ENCODE measurements at regions not wholly inside any gene's neighbourhood (a gene's known extent, or its start where the extent isn't known, plus 50 kb on each side); places are given as distances from the start of the nearest gene placed in this dataset.

GRCh38 chr19:31147234-31147633 lies 202.0 kb downstream of the TSHZ3 start:
- H3K27ac ChIP-seq: no peak overlapping the region
- no peaks in the 10 kb centered on the region for H3K9me2 ChIP-seq (replicated peaks; ENCODE audit: insufficient read depth)
- 93% methylated on average over 2 of the region's 2 CpGs for WGBS (ENCODE audit: low lambda C conversion rate, missing lambda C conversion rate)
- no peak overlapping the region for H2AFZ ChIP-seq
- DNase-seq (ENCODE audit: low spot score): no peak
- no peaks in the 10 kb centered on the region for H3K36me3 ChIP-seq (replicated peaks; ENCODE audit: insufficient read depth, low read depth)
- H3K4me3 ChIP-seq: no peak overlapping the region
- no peaks in the 10 kb centered on the region for H3K27me3 ChIP-seq
- H3K4me1 ChIP-seq (ENCODE audit: insufficient read depth): no peaks in the 10 kb centered on the region
- H3K4me2 ChIP-seq: no peak overlapping the region
- TF ChIP-seq EZH2 (IDR thresholded peaks at IDR 0.05; ENCODE audit: borderline replicate concordance) (no peak), CTCF (IDR thresholded peaks at IDR 0.05; ENCODE audit: poor library complexity) (no peak), EZH2phosphoT487 (IDR thresholded peaks at IDR 0.05; ENCODE audit: low read depth, severe bottlenecking, unreplicated experiment) (no peak)
- H4K20me1 ChIP-seq (ENCODE audit: insufficient read depth, poor library complexity, severe bottlenecking): no peaks in the 10 kb centered on the region
- no peaks in the 10 kb centered on the region for H3K9me3 ChIP-seq (ENCODE audit: low read depth)
- no peaks in the 10 kb centered on the region for H3K79me2 ChIP-seq

GRCh38 chr19:31146546-31147183 lies 202.6 kb downstream of the TSHZ3 start:
- Histone ChIP-seq H3K4me2 (no peak overlapping the region), H2AFZ (no peak overlapping the region)
- WGBS (ENCODE audit: low lambda C conversion rate, missing lambda C conversion rate): 91% methylated on average over 16 of the region's 16 CpGs

GRCh38 chr19:31146015-31146414 lies 203.2 kb downstream of the TSHZ3 start:
- no peak for DNase-seq (ENCODE audit: low spot score)
- no peaks in the 10 kb centered on the region for H3K27me3 ChIP-seq
- H2AFZ ChIP-seq: no peak overlapping the region
- 89% methylated on average over 13 of the region's 13 CpGs for WGBS (ENCODE audit: low lambda C conversion rate, missing lambda C conversion rate)
- H4K20me1 ChIP-seq (ENCODE audit: insufficient read depth, poor library complexity, severe bottlenecking): no peaks in the 10 kb centered on the region
- H3K27ac ChIP-seq: no peak overlapping the region
- H3K4me2 ChIP-seq: no peak overlapping the region
- H3K9me2 ChIP-seq (replicated peaks; ENCODE audit: insufficient read depth): no peaks in the 10 kb centered on the region
- no peaks in the 10 kb centered on the region for H3K79me2 ChIP-seq
- no peaks in the 10 kb centered on the region for H3K9me3 ChIP-seq (ENCODE audit: low read depth)
- H3K36me3 ChIP-seq (replicated peaks; ENCODE audit: insufficient read depth, low read depth): no peaks in the 10 kb centered on the region
- no peak overlapping the region for H3K4me3 ChIP-seq
- TF ChIP-seq EZH2 (IDR thresholded peaks at IDR 0.05; ENCODE audit: borderline replicate concordance): no peak
- no peak for TF ChIP-seq CTCF (IDR thresholded peaks at IDR 0.05; ENCODE audit: poor library complexity)
- no peak for TF ChIP-seq EZH2phosphoT487 (IDR thresholded peaks at IDR 0.05; ENCODE audit: low read depth, severe bottlenecking, unreplicated experiment)
- H3K4me1 ChIP-seq (ENCODE audit: insufficient read depth): no peaks in the 10 kb centered on the region

More at GRCh38 chr19:31146546-31147183, 202.6 kb downstream of the TSHZ3 start:
- Histone ChIP-seq H3K9me2 (replicated peaks; ENCODE audit: insufficient read depth) (no peaks in the 10 kb centered on the region), H3K4me1 (ENCODE audit: insufficient read depth) (no peaks in the 10 kb centered on the region), H4K20me1 (ENCODE audit: insufficient read depth, poor library complexity, severe bottlenecking) (no peaks in the 10 kb centered on the region), H3K27ac (no peak overlapping the region), H3K79me2 (no peaks in the 10 kb centered on the region), H3K27me3 (no peaks in the 10 kb centered on the region), H3K4me3 (no peak overlapping the region), H3K9me3 (ENCODE audit: low read depth) (no peaks in the 10 kb centered on the region), H3K36me3 (replicated peaks; ENCODE audit: insufficient read depth, low read depth) (no peaks in the 10 kb centered on the region)
- DNase-seq (ENCODE audit: low spot score): no peak
- TF ChIP-seq EZH2 (IDR thresholded peaks at IDR 0.05; ENCODE audit: borderline replicate concordance): no peak
- no peak for TF ChIP-seq EZH2phosphoT487 (IDR thresholded peaks at IDR 0.05; ENCODE audit: low read depth, severe bottlenecking, unreplicated experiment)
- no peak for TF ChIP-seq CTCF (IDR thresholded peaks at IDR 0.05; ENCODE audit: poor library complexity)

Data from hepatocyte (in vitro differentiated cells).